ENCODE measurements at regions not wholly inside any gene's neighbourhood (a gene's known extent, or its start where the extent isn't known, plus 50 kb on each side); places are given as distances from the start of the nearest gene placed in this dataset.
"Not testable (repeated sequence)": the region's sequence is repeated elsewhere in the genome, so short reads cannot be mapped to it uniquely, and the experiment has no call there.

GRCh38 chr6:1473598-1473997 is 84.2 kb downstream of the FOXF2 start:
- Mint-ChIP-seq H3K4me1 (ENCODE audit: low read depth) (no peaks in the 10 kb centered on the region), H3K27me3 (ENCODE audit: low read depth) (peaks cover 8% of the 10 kb centered on the region), H3K36me3 (ENCODE audit: low read depth) (no peaks in the 10 kb centered on the region), H3K27ac (no peak overlapping the region), H3K9me3 (no peaks in the 10 kb centered on the region), H3K4me3 (no peak overlapping the region)
- intact Hi-C loops (cut with micrococcal nuclease): no loop called here
- no peak for DNase-seq
- CTCF ChIA-PET: no interaction called here

- no peaks in the 10 kb centered on the region for H3K4me1 Mint-ChIP-seq (ENCODE audit: low read depth)
- intact Hi-C loops (cut with micrococcal nuclease): no loop called here
- H3K27me3 Mint-ChIP-seq (ENCODE audit: low read depth): peaks cover 8% of the 10 kb centered on the region
- no peaks in the 10 kb centered on the region for H3K9me3 Mint-ChIP-seq
- CTCF ChIA-PET: no interaction called here
- H3K36me3 Mint-ChIP-seq (ENCODE audit: low read depth): no peaks in the 10 kb centered on the region
- no peak overlapping the region for H3K27ac Mint-ChIP-seq
- no peak overlapping the region for H3K4me3 Mint-ChIP-seq
- DNase-seq: no peak
These were observed 84.8 kb downstream of the FOXF2 start for GRCh38 chr6:1474205-1474604.

- intact Hi-C loops (cut with micrococcal nuclease): no loop called here
- Mint-ChIP-seq H3K9me3 (no peaks in the 10 kb centered on the region), H3K4me3 (no peak overlapping the region), H3K36me3 (ENCODE audit: low read depth) (no peaks in the 10 kb centered on the region), H3K27me3 (ENCODE audit: low read depth) (peaks cover 8% of the 10 kb centered on the region), H3K27ac (no peak overlapping the region), H3K4me1 (ENCODE audit: low read depth) (no peaks in the 10 kb centered on the region)
- CTCF ChIA-PET: no interaction called here
- DNase-seq: no peak
These were observed 85.8 kb downstream of the FOXF2 start for GRCh38 chr6:1475174-1475573.

GRCh38 chr6:1477432-1478090 is 88.2 kb downstream of the FOXF2 start:
- Mint-ChIP-seq H3K9me3 (no peaks in the 10 kb centered on the region), H3K4me3 (no peak overlapping the region), H3K36me3 (ENCODE audit: low read depth) (no peaks in the 10 kb centered on the region), H3K4me1 (ENCODE audit: low read depth) (no peaks in the 10 kb centered on the region), H3K27me3 (ENCODE audit: low read depth) (peaks cover 5% of the 10 kb centered on the region), H3K27ac (no peak overlapping the region)
- no peak for DNase-seq
- intact Hi-C loops (cut with micrococcal nuclease): no loop called here
- CTCF ChIA-PET: interaction anchor here (1.3 kb wide), 1 partner anchor 75 kb away, joined by 4 read pairs; no protein-coding TSS in a partner anchor

- H3K27ac Mint-ChIP-seq; H3K9me3 Mint-ChIP-seq; DNase-seq; CTCF ChIA-PET; H3K27me3 Mint-ChIP-seq (ENCODE audit: low read depth); intact Hi-C loops (cut with micrococcal nuclease); H3K4me3 Mint-ChIP-seq; H3K36me3 Mint-ChIP-seq (ENCODE audit: low read depth); H3K4me1 Mint-ChIP-seq (ENCODE audit: low read depth): not testable (repeated sequence)
These were observed 88.9 kb downstream of the FOXF2 start for GRCh38 chr6:1478163-1478826.

GRCh38 chr6:1479095-1479494 is 89.7 kb downstream of the FOXF2 start:
- no peaks in the 10 kb centered on the region for H3K27me3 Mint-ChIP-seq (ENCODE audit: low read depth)
- no peak overlapping the region for H3K27ac Mint-ChIP-seq
- no peaks in the 10 kb centered on the region for H3K9me3 Mint-ChIP-seq
- H3K36me3 Mint-ChIP-seq (ENCODE audit: low read depth): no peaks in the 10 kb centered on the region
- H3K4me1 Mint-ChIP-seq (ENCODE audit: low read depth): no peaks in the 10 kb centered on the region
- H3K4me3 Mint-ChIP-seq: no peak overlapping the region
- CTCF ChIA-PET: no interaction called here
- DNase-seq: no peak
- intact Hi-C loops (cut with micrococcal nuclease): no loop called here

- Mint-ChIP-seq H3K4me1 (ENCODE audit: low read depth) (no peaks in the 10 kb centered on the region), H3K4me3 (no peak overlapping the region), H3K27ac (no peak overlapping the region), H3K9me3 (no peaks in the 10 kb centered on the region), H3K27me3 (ENCODE audit: low read depth) (peaks cover under 1% of the 10 kb centered on the region), H3K36me3 (ENCODE audit: low read depth) (no peaks in the 10 kb centered on the region)
- DNase-seq: no peak
- intact Hi-C loops (cut with micrococcal nuclease): no loop called here
- CTCF ChIA-PET: interaction anchor here (0.8 kb wide), 1 partner anchor 10 kb away, joined by 3 read pairs; no protein-coding TSS in a partner anchor
These were observed 90.3 kb downstream of the FOXF2 start for GRCh38 chr6:1479601-1480221.

GRCh38 chr6:1481286-1481685 is 91.9 kb downstream of the FOXF2 start:
- no peak overlapping the region for H3K4me3 Mint-ChIP-seq

GRCh38 chr6:1482381-1483166 is 93.2 kb downstream of the FOXF2 start:
- CTCF ChIA-PET: no interaction called here
- H3K36me3 Mint-ChIP-seq (ENCODE audit: low read depth): no peaks in the 10 kb centered on the region
- peaks cover 2% of the 10 kb centered on the region for H3K27me3 Mint-ChIP-seq (ENCODE audit: low read depth)
- no peaks in the 10 kb centered on the region for H3K9me3 Mint-ChIP-seq
- no peak overlapping the region for H3K4me3 Mint-ChIP-seq
- intact Hi-C loops (cut with micrococcal nuclease): no loop called here
- no peaks in the 10 kb centered on the region for H3K4me1 Mint-ChIP-seq (ENCODE audit: low read depth)
- DNase-seq: no peak
- H3K27ac Mint-ChIP-seq: no peak overlapping the region

More at GRCh38 chr6:1481286-1481685, 91.9 kb downstream of the FOXF2 start:
- Mint-ChIP-seq H3K4me1 (ENCODE audit: low read depth) (no peaks in the 10 kb centered on the region), H3K27me3 (ENCODE audit: low read depth) (peaks cover 2% of the 10 kb centered on the region), H3K27ac (no peak overlapping the region), H3K9me3 (no peaks in the 10 kb centered on the region), H3K36me3 (ENCODE audit: low read depth) (no peaks in the 10 kb centered on the region)
- DNase-seq: no peak
- intact Hi-C loops (cut with micrococcal nuclease): no loop called here
- CTCF ChIA-PET: interaction anchor here (0.6 kb wide), 1 partner anchor 22 kb away, joined by 3 read pairs; no protein-coding TSS in a partner anchor

GRCh38 chr6:1485678-1486077 is 96.3 kb downstream of the FOXF2 start:
- intact Hi-C loops (cut with micrococcal nuclease): no loop called here
- H3K4me3 Mint-ChIP-seq: no peak overlapping the region
- H3K27ac Mint-ChIP-seq: no peak overlapping the region
- H3K9me3 Mint-ChIP-seq: no peaks in the 10 kb centered on the region
- no peaks in the 10 kb centered on the region for H3K36me3 Mint-ChIP-seq (ENCODE audit: low read depth)
- CTCF ChIA-PET: no interaction called here
- no peaks in the 10 kb centered on the region for H3K4me1 Mint-ChIP-seq (ENCODE audit: low read depth)
- DNase-seq: no peak
- H3K27me3 Mint-ChIP-seq (ENCODE audit: low read depth): peaks cover 2% of the 10 kb centered on the region

GRCh38 chr6:1486387-1486786 is 97.0 kb downstream of the FOXF2 start:
- CTCF ChIA-PET: no interaction called here
- Mint-ChIP-seq H3K27me3 (ENCODE audit: low read depth) (peaks cover 2% of the 10 kb centered on the region), H3K4me3 (no peak overlapping the region), H3K4me1 (ENCODE audit: low read depth) (no peaks in the 10 kb centered on the region), H3K27ac (no peak overlapping the region), H3K36me3 (ENCODE audit: low read depth) (no peaks in the 10 kb centered on the region), H3K9me3 (no peaks in the 10 kb centered on the region)
- no peak for DNase-seq
- intact Hi-C loops (cut with micrococcal nuclease): no loop called here

- Mint-ChIP-seq H3K4me1 (ENCODE audit: low read depth) (no peaks in the 10 kb centered on the region), H3K27me3 (ENCODE audit: low read depth) (peaks cover 2% of the 10 kb centered on the region), H3K36me3 (ENCODE audit: low read depth) (no peaks in the 10 kb centered on the region), H3K27ac (no peak overlapping the region), H3K4me3 (no peak overlapping the region), H3K9me3 (no peaks in the 10 kb centered on the region)
- no peak for DNase-seq
- CTCF ChIA-PET: no interaction called here
- intact Hi-C loops (cut with micrococcal nuclease): no loop called here
These were observed 97.9 kb downstream of the FOXF2 start for GRCh38 chr6:1487239-1487638.
